Ishikawa (cell line): ENCODE measurements at regions not wholly inside any gene's neighbourhood (a gene's known extent, or its start where the extent isn't known, plus 50 kb on each side); places are given as distances from the start of the nearest gene placed in this dataset.

Experiments
- EP300 ChIP-seq: IDR thresholded peaks from 2 replicates; pipeline ENCODE4 v1.6.1; 2012; ENCODE audit warnings: borderline replicate concordance
- TF ChIP-seq, protein P1 (sequence below): IDR thresholded peaks from 2 replicates; pipeline ENCODE4 v1.6.1; 2012

GRCh38 chr6:113597231-113597583, 259.9 kb upstream of the MARCKS start:
- TF ChIP-seq EP300 = no peak
- TF ChIP-seq, protein P1, sequence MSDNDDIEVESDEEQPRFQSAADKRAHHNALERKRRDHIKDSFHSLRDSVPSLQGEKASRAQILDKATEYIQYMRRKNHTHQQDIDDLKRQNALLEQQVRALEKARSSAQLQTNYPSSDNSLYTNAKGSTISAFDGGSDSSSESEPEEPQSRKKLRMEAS = no peak
